ENCODE measurements at regions not wholly inside any gene's neighbourhood (a gene's known extent, or its start where the extent isn't known, plus 50 kb on each side); places are given as distances from the start of the nearest gene placed in this dataset.

- DNase-seq (ENCODE audit: low read depth): no peak
- TF ChIP-seq CTCF (IDR thresholded peaks at IDR 0.05; ENCODE audit: low read length, missing control alignments): no peak
These were observed 388.9 kb downstream of the PCNX1 start for GRCh38 chr14:71296184-71296583.

GRCh38 chr14:71300566-71301330 is 393.5 kb downstream of the PCNX1 start:
- H3K4me3 ChIP-seq (replicated peaks; ENCODE audit: low read depth, low read length): no peak overlapping the region
- peak; percentile 47 for DNase-seq (ENCODE audit: low read depth)
- no peak for TF ChIP-seq CTCF (IDR thresholded peaks at IDR 0.05; ENCODE audit: low read length, missing control alignments)

More at GRCh38 chr14:71296184-71296583, 388.9 kb downstream of the PCNX1 start:
- H3K4me3 ChIP-seq (replicated peaks; ENCODE audit: low read depth, low read length): no peak overlapping the region

DNA sequence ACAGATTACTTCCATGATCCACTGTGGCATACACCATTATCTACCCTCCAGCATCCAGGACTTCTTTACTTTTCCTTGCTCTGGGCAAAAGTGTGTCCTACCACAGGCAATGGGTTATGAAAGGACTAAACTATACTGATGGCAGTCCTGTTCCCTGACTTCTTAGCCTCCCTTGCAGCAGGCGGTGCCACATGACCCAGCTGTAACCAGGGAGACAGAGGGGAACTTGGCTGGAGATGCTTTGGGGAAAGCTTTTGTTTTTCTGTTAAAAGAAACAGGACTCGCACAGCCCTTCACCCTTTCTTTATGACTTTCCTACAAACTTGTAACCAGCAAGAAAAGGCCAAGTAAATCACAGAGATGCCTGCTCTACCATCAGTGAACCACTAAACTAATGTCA is 394.4 kb downstream of the PCNX1 start:
- no peak for DNase-seq (ENCODE audit: low read depth)
- H3K4me3 ChIP-seq (replicated peaks; ENCODE audit: low read depth, low read length): no peak overlapping the region
- no peak for TF ChIP-seq CTCF (IDR thresholded peaks at IDR 0.05; ENCODE audit: low read length, missing control alignments)

DNA sequence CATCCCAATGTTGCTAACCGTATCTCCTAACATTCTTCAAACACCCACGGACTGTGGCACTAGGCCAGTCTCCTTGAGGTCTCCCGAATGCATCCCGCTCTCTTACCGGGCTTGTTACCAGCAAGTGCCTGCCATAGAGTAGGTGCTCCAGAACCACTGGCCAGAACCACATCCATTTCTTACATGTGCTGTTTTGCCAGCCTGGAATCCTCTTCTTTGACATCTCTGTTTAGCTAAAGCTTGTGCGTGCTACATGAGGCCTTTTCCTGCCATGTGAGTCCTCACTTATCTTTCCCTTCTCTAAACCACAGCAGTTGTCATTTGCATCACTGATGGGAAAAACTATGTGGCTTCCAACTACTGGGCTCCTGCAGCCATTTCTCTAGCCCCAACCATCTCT is 397.4 kb downstream of the PCNX1 start:
- no peak for TF ChIP-seq CTCF (IDR thresholded peaks at IDR 0.05; ENCODE audit: low read length, missing control alignments)
- H3K4me3 ChIP-seq (replicated peaks; ENCODE audit: low read depth, low read length): no peak overlapping the region
- DNase-seq (ENCODE audit: low read depth): no peak

DNA sequence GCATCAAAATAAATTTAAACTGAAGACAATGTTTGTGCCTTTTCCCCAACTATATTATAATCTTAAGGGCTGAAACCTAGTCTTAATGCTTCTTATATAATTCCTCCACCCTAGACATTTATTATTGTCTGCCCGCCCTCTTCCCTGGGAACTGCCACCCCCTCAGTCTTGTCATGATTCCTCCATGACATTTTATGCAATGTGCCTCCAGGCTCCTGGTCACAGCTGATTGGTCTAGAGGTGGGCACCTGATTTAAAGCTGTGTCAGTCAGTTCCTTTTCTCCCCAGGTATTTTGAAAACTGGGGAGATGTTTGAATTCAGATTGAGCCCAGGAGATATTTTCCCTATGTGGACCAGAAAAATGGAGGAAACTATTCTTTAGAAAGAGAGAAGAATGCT is 401.4 kb downstream of the PCNX1 start:
- no peak for TF ChIP-seq CTCF (IDR thresholded peaks at IDR 0.05; ENCODE audit: low read length, missing control alignments)
- DNase-seq (ENCODE audit: low read depth): no peak
- no peak overlapping the region for H3K4me3 ChIP-seq (replicated peaks; ENCODE audit: low read depth, low read length)

DNA sequence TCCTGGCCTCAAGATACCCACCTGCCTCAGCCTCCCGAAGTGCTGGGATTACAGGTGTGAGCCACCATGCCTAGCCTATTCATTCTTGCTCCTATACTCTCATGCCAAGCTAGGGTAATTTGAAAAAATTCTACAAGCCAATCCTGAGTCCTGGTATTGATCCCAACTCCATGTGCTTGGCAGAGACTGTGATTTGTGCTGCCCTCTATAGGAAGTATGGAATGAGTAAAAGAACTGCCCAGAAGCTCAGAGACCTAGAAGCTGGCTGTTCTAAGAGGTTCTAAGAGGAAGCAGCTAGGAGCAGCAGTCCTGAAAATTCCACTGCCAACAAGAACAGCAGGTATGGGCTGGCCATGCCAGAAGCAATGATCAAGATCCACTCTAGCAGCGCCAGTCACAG is 402.5 kb downstream of the PCNX1 start:
- no peak for DNase-seq (ENCODE audit: low read depth)
- TF ChIP-seq CTCF (IDR thresholded peaks at IDR 0.05; ENCODE audit: low read length, missing control alignments): peak; percentile 6
- no peak overlapping the region for H3K4me3 ChIP-seq (replicated peaks; ENCODE audit: low read depth, low read length)

GRCh38 chr14:71311061-71311460 is 403.8 kb downstream of the PCNX1 start:
- DNase-seq (ENCODE audit: low read depth): no peak
- no peak overlapping the region for H3K4me3 ChIP-seq (replicated peaks; ENCODE audit: low read depth, low read length)
- no peak for TF ChIP-seq CTCF (IDR thresholded peaks at IDR 0.05; ENCODE audit: low read length, missing control alignments)

Measured in fibroblast of pulmonary artery (primary cell).